ENCODE measurements at regions not wholly inside any gene's neighbourhood (a gene's known extent, or its start where the extent isn't known, plus 50 kb on each side); places are given as distances from the start of the nearest gene placed in this dataset.

- TF ChIP-seq, protein P1, sequence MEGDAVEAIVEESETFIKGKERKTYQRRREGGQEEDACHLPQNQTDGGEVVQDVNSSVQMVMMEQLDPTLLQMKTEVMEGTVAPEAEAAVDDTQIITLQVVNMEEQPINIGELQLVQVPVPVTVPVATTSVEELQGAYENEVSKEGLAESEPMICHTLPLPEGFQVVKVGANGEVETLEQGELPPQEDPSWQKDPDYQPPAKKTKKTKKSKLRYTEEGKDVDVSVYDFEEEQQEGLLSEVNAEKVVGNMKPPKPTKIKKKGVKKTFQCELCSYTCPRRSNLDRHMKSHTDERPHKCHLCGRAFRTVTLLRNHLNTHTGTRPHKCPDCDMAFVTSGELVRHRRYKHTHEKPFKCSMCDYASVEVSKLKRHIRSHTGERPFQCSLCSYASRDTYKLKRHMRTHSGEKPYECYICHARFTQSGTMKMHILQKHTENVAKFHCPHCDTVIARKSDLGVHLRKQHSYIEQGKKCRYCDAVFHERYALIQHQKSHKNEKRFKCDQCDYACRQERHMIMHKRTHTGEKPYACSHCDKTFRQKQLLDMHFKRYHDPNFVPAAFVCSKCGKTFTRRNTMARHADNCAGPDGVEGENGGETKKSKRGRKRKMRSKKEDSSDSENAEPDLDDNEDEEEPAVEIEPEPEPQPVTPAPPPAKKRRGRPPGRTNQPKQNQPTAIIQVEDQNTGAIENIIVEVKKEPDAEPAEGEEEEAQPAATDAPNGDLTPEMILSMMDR (IDR thresholded peaks at IDR 0.05; ENCODE audit: control extremely low read depth, extremely low read depth, low read depth, missing control alignments), result no peak
- ChIA-PET POLR2A (interaction anchor here (0.7 to 2.0 kb wide), 4 partner anchors 24 to 376 kb away, joined by 4 to 17 read pairs (median 6); partner anchors contain the start of gene SERTAD2), CTCF (interaction anchor here (0.6 to 2.2 kb wide), 18 partner anchors 8 to 148 kb away, joined by 3 to 15 read pairs (median 4); partner anchors contain the start of gene SERTAD2)
- no peak for DNase-seq (ENCODE audit: extremely low spot score)
Observed at GRCh38 chr2:64704161-64704560, 50.4 kb upstream of the SERTAD2 start.

DNA sequence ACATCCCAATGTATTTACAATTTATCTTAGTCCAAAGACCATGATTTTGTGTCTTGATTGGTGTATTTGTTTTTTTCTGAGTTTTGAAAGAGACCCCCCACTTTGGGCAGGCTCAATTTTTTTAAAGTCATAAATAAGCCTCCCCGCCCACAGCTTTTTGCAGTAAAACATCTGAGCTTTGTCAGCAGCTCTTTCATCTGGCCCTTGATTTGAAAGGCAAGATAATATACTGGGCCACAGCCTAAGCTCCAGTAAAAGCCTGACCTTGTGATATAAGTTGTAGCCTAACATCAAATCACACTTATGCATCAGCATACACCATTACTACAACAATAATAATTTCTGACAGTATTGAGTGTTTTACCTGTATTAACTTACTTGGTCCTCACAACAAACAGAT, 51.3 kb upstream of the SERTAD2 start:
- no peak for DNase-seq (ENCODE audit: extremely low spot score)
- TF ChIP-seq, protein P1 (IDR thresholded peaks at IDR 0.05; ENCODE audit: control extremely low read depth, extremely low read depth, low read depth, missing control alignments), result no peak
- POLR2A ChIA-PET, result interaction anchor here (0.7 to 2.0 kb wide), 3 partner anchors 46 to 376 kb away, joined by 6 to 17 read pairs (median 7); partner anchors contain the start of gene SERTAD2
- CTCF ChIA-PET, result interaction anchor here (0.8 to 2.2 kb wide), 17 partner anchors 9 to 148 kb away, joined by 3 to 15 read pairs (median 4); partner anchors contain the start of gene SERTAD2

- CTCF ChIA-PET, result interaction anchor here (1.5 kb wide), 1 partner anchor 19 kb away, joined by 5 read pairs; no protein-coding TSS in a partner anchor
Observed at GRCh38 chr2:64707276-64707675, 53.6 kb upstream of the SERTAD2 start.

DNA sequence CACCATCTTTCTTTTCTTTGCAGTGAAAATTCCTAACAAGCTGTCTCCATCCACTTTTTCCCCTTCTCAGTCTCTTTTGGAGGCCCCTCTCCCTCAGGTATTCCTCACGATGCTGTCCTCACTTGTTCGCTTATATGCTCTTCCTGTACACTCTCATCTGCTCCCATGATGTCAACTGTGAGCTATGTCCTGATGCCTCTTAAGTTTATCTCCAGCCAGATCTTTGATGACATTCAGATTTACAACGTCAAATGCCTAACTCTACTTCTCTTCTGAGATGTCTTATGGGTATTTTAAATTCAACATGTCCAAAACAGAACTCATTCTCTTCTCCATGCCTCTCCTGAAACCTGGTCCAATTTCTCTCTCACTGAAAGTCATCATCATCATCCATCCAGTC, 55.1 kb upstream of the SERTAD2 start:
- DNase-seq (ENCODE audit: extremely low spot score), result no peak
- ChIA-PET POLR2A (no interaction called here), CTCF (interaction anchor here (1.5 kb wide), 1 partner anchor 18 kb away, joined by 5 read pairs; no protein-coding TSS in a partner anchor)
- TF ChIP-seq, protein P1 (IDR thresholded peaks at IDR 0.05; ENCODE audit: control extremely low read depth, extremely low read depth, low read depth, missing control alignments), result no peak

More at GRCh38 chr2:64707276-64707675, 53.6 kb upstream of the SERTAD2 start:
- TF ChIP-seq, protein P1 (IDR thresholded peaks at IDR 0.05; ENCODE audit: control extremely low read depth, extremely low read depth, low read depth, missing control alignments), result no peak
- DNase-seq (ENCODE audit: extremely low spot score), result no peak
- POLR2A ChIA-PET, result no interaction called here

- DNase-seq (ENCODE audit: extremely low spot score), result no peak
- TF ChIP-seq, protein P1 (IDR thresholded peaks at IDR 0.05; ENCODE audit: control extremely low read depth, extremely low read depth, low read depth, missing control alignments), result no peak
- ChIA-PET CTCF (interaction anchor here (1.3 to 1.4 kb wide), 3 partner anchors 21 to 58 kb away, joined by 3 to 4 read pairs (median 3); partner anchors contain the start of gene SERTAD2), POLR2A (no interaction called here)
Observed at GRCh38 chr2:64711252-64711800, 57.6 kb upstream of the SERTAD2 start.

GRCh38 chr2:64713686-64714085, 60.0 kb upstream of the SERTAD2 start:
- CTCF ChIA-PET, result interaction anchor here (1.3 to 3.9 kb wide), 9 partner anchors 8 to 226 kb away, joined by 3 to 23 read pairs (median 5); no protein-coding TSS in a partner anchor
- POLR2A ChIA-PET, result no interaction called here
- TF ChIP-seq, protein P1 (IDR thresholded peaks at IDR 0.05; ENCODE audit: control extremely low read depth, extremely low read depth, low read depth, missing control alignments), result no peak
- DNase-seq (ENCODE audit: extremely low spot score), result no peak
